ENCODE measurements at regions not wholly inside any gene's neighbourhood (a gene's known extent, or its start where the extent isn't known, plus 50 kb on each side); places are given as distances from the start of the nearest gene placed in this dataset.

GRCh38 chr7:51477819-51478218 lies 161.2 kb upstream of the COBL start:
- no peak for TF ChIP-seq CTCF (IDR thresholded peaks at IDR 0.05)
- TF ChIP-seq POLR2A (IDR thresholded peaks at IDR 0.05): no peak
- no peak for TF ChIP-seq EP300 (IDR thresholded peaks at IDR 0.05)
